ENCODE measurements at regions not wholly inside any gene's neighbourhood (a gene's known extent, or its start where the extent isn't known, plus 50 kb on each side); places are given as distances from the start of the nearest gene placed in this dataset.

- TF ChIP-seq CTCF (IDR thresholded peaks at IDR 0.05): no peak
- TF ChIP-seq POLR2A (IDR thresholded peaks at IDR 0.05): no peak
These were observed 245.8 kb downstream of the SOX11 start for GRCh38 chr2:5937851-5938565.

Measured in Peyer's patch (tissue), 4 donors.